A673 (cell line): ENCODE measurements at regions not wholly inside any gene's neighbourhood (a gene's known extent, or its start where the extent isn't known, plus 50 kb on each side); places are given as distances from the start of the nearest gene placed in this dataset.

ENCODE experiments used
- EZH2 ChIP-seq: fragments of 200-600 bp; sonication (generic); IDR thresholded peaks from 2 replicates; pipeline ENCODE4 v1.6.1; 2017; ENCODE audit warnings: borderline replicate concordance, low read depth, mild to moderate bottlenecking, mixed read lengths, antibody characterized with exemption, low read length; ENCODE audit not compliant: poor library complexity, severe bottlenecking
- TF ChIP-seq, protein P1 (sequence below): fragments of 300-800, 200-600 bp; sonication (generic); conservative IDR thresholded peaks from 2 replicates; pipeline ENCODE4 v1.5.1; 2017; ENCODE audit warnings: low read depth, mild to moderate bottlenecking, antibody characterized with exemption, low read length, moderate library complexity, mixed read lengths

GRCh38 chr6:14817074-14817473, 428.8 kb upstream of the JARID2 start:
- TF ChIP-seq, protein P1, sequence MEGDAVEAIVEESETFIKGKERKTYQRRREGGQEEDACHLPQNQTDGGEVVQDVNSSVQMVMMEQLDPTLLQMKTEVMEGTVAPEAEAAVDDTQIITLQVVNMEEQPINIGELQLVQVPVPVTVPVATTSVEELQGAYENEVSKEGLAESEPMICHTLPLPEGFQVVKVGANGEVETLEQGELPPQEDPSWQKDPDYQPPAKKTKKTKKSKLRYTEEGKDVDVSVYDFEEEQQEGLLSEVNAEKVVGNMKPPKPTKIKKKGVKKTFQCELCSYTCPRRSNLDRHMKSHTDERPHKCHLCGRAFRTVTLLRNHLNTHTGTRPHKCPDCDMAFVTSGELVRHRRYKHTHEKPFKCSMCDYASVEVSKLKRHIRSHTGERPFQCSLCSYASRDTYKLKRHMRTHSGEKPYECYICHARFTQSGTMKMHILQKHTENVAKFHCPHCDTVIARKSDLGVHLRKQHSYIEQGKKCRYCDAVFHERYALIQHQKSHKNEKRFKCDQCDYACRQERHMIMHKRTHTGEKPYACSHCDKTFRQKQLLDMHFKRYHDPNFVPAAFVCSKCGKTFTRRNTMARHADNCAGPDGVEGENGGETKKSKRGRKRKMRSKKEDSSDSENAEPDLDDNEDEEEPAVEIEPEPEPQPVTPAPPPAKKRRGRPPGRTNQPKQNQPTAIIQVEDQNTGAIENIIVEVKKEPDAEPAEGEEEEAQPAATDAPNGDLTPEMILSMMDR = no peak
- no peak for TF ChIP-seq EZH2
